ENCODE measurements at regions not wholly inside any gene's neighbourhood (a gene's known extent, or its start where the extent isn't known, plus 50 kb on each side); places are given as distances from the start of the nearest gene placed in this dataset.

- DNase-seq: peak; percentile 43
Observed at GRCh38 chr4:20462426-20463175, 210.9 kb downstream of the SLIT2 start.

- no peak for DNase-seq
Observed at GRCh38 chr4:20463176-20463430, 211.4 kb downstream of the SLIT2 start.

- peak; percentile 75 for DNase-seq
Observed at GRCh38 chr4:20464381-20464780, 212.7 kb downstream of the SLIT2 start.

GRCh38 chr4:20474119-20474518 is 222.4 kb downstream of the SLIT2 start:
- DNase-seq: no peak

- no peak for DNase-seq
Observed at GRCh38 chr4:20478412-20478811, 221.8 kb upstream of the PACRGL start.

- no peak for DNase-seq
Observed at GRCh38 chr4:20480165-20480947, 219.9 kb upstream of the PACRGL start.

- DNase-seq: no peak
Observed at GRCh38 chr4:20483416-20483815, 216.8 kb upstream of the PACRGL start.

- no peak for DNase-seq
Observed at GRCh38 chr4:20486433-20486832, 213.8 kb upstream of the PACRGL start.

GRCh38 chr4:20487446-20487845 is 212.8 kb upstream of the PACRGL start:
- no peak for DNase-seq

- DNase-seq: peak; percentile 17
Observed at GRCh38 chr4:20487852-20488251, 212.4 kb upstream of the PACRGL start.

GRCh38 chr4:20490734-20491133 is 209.5 kb upstream of the PACRGL start:
- no peak for DNase-seq

GRCh38 chr4:20493761-20494353 is 206.4 kb upstream of the PACRGL start:
- peak; percentile 64 for DNase-seq

GRCh38 chr4:20496068-20496467 is 204.2 kb upstream of the PACRGL start:
- DNase-seq: no peak

- DNase-seq: no peak
Observed at GRCh38 chr4:20504146-20504545, 196.1 kb upstream of the PACRGL start.

- DNase-seq: no peak
Observed at GRCh38 chr4:20505927-20506326, 194.3 kb upstream of the PACRGL start.

GRCh38 chr4:20506827-20507226 is 193.4 kb upstream of the PACRGL start:
- DNase-seq: peak; percentile 2

- no peak for DNase-seq
Observed at GRCh38 chr4:20509315-20509714, 190.9 kb upstream of the PACRGL start.

GRCh38 chr4:20512033-20512792 is 188.0 kb upstream of the PACRGL start:
- no peak for DNase-seq

- no peak for DNase-seq
Observed at GRCh38 chr4:20512985-20513384, 187.3 kb upstream of the PACRGL start.

- peak; percentile 62 for DNase-seq
Observed at GRCh38 chr4:20520901-20521300, 179.4 kb upstream of the PACRGL start.

- peak; percentile 5 for DNase-seq
Observed at GRCh38 chr4:20528508-20528907, 171.8 kb upstream of the PACRGL start.

- no peak for DNase-seq
Observed at GRCh38 chr4:20529691-20530090, 170.6 kb upstream of the PACRGL start.

GRCh38 chr4:20532116-20532790 is 168.0 kb upstream of the PACRGL start:
- DNase-seq: no peak

Measured in NCI-H226 (cell line).